ENCODE measurements at regions not wholly inside any gene's neighbourhood (a gene's known extent, or its start where the extent isn't known, plus 50 kb on each side); places are given as distances from the start of the nearest gene placed in this dataset.

GRCh38 chr6:40973304-40973703 lies 65.7 kb downstream of the UNC5CL start:
- Histone ChIP-seq H3K36me3 (ENCODE audit: control insufficient read depth in 1 of 2, insufficient read depth in 2 of 2, low read length in 2 of 2) (no peaks in the 10 kb centered on the region), H3K27ac (ENCODE audit: low read depth, low read length) (no peak overlapping the region), H3K9me3 (ENCODE audit: control insufficient read depth in 1 of 2, low read length in 2 of 2) (no peaks in the 10 kb centered on the region), H3K4me1 (ENCODE audit: control insufficient read depth in 1 of 2, insufficient read depth in 2 of 2, low read length in 2 of 2) (no peaks in the 10 kb centered on the region), H3K4me3 (ENCODE audit: low read depth in 1 of 2, low read length in 2 of 2) (no peak overlapping the region), H3K9ac (ENCODE audit: low read depth in 1 of 2, low read length in 2 of 2) (no peak overlapping the region), H3K27me3 (ENCODE audit: control insufficient read depth in 1 of 2, insufficient read depth in 2 of 2, low read length in 2 of 2) (peaks cover 0 to 9% of the 10 kb centered on the region in 2 donors)

DNA sequence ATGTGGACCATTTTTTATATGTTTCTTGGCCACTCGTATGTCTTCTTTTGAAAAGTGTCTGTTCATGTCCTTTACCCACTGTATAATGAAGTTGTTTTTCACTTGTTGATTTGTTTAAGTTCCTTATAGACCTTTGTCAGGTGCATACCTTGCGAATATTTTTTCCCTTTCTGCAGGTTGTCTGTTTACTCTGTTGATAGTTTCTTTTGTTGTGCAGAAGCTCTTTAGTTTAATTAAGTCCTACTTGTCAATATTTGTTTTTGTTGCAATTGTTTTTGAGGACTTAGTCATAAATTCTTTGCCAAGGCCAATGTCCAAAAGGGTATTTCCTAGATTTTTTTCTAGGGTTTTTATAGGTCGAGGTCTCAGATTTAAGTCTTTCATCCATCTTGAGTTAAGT lies 66.2 kb downstream of the UNC5CL start:
- no peaks in the 10 kb centered on the region for H3K36me3 ChIP-seq (ENCODE audit: control insufficient read depth in 1 of 2, insufficient read depth in 2 of 2, low read length in 2 of 2)
- no peak overlapping the region for H3K4me3 ChIP-seq (ENCODE audit: low read depth in 1 of 2, low read length in 2 of 2)
- H3K9ac ChIP-seq (ENCODE audit: low read depth in 1 of 2, low read length in 2 of 2): no peak overlapping the region
- no peaks in the 10 kb centered on the region for H3K4me1 ChIP-seq (ENCODE audit: control insufficient read depth in 1 of 2, insufficient read depth in 2 of 2, low read length in 2 of 2)
- H3K27me3 ChIP-seq (ENCODE audit: control insufficient read depth in 1 of 2, insufficient read depth in 2 of 2, low read length in 2 of 2): peaks cover 0 to 9% of the 10 kb centered on the region in 2 donors
- no peak overlapping the region for H3K27ac ChIP-seq (ENCODE audit: low read depth, low read length)
- no peaks in the 10 kb centered on the region for H3K9me3 ChIP-seq (ENCODE audit: control insufficient read depth in 1 of 2, low read length in 2 of 2)

DNA sequence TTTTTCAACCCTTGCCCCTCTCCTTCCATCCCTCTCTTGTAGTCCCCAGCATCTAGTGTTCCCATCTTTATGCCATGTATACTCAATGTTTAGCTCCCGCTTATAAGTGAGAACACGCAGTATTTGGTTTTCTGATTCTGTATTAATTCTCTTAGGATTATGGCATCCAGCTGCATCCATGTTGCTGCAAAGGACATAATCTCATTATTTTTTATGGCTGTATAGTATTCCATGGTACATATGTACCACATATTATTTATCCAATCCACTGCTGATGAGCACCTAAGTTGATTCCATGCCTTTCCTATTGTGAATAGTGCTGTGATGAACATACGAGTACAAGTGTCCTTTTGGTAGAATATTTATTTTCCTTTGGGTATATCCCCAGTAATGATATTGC lies 66.8 kb downstream of the UNC5CL start:
- Histone ChIP-seq H3K27ac (ENCODE audit: low read depth, low read length) (no peak overlapping the region), H3K4me1 (ENCODE audit: control insufficient read depth in 1 of 2, insufficient read depth in 2 of 2, low read length in 2 of 2) (no peaks in the 10 kb centered on the region), H3K9ac (ENCODE audit: low read depth in 1 of 2, low read length in 2 of 2) (no peak overlapping the region), H3K27me3 (ENCODE audit: control insufficient read depth in 1 of 2, insufficient read depth in 2 of 2, low read length in 2 of 2) (peaks cover 0 to 6% of the 10 kb centered on the region in 2 donors), H3K36me3 (ENCODE audit: control insufficient read depth in 1 of 2, insufficient read depth in 2 of 2, low read length in 2 of 2) (no peaks in the 10 kb centered on the region), H3K4me3 (ENCODE audit: low read depth in 1 of 2, low read length in 2 of 2) (no peak overlapping the region), H3K9me3 (ENCODE audit: control insufficient read depth in 1 of 2, low read length in 2 of 2) (no peaks in the 10 kb centered on the region)

- H3K4me1 ChIP-seq (ENCODE audit: control insufficient read depth in 1 of 2, insufficient read depth in 2 of 2, low read length in 2 of 2): no peaks in the 10 kb centered on the region
- H3K9ac ChIP-seq (ENCODE audit: low read depth in 1 of 2, low read length in 2 of 2): no peak overlapping the region
- H3K4me3 ChIP-seq (ENCODE audit: low read depth in 1 of 2, low read length in 2 of 2): no peak overlapping the region
- no peaks in the 10 kb centered on the region for H3K27me3 ChIP-seq (ENCODE audit: control insufficient read depth in 1 of 2, insufficient read depth in 2 of 2, low read length in 2 of 2)
- H3K36me3 ChIP-seq (ENCODE audit: control insufficient read depth in 1 of 2, insufficient read depth in 2 of 2, low read length in 2 of 2): no peaks in the 10 kb centered on the region
- no peak overlapping the region for H3K27ac ChIP-seq (ENCODE audit: low read depth, low read length)
- no peaks in the 10 kb centered on the region for H3K9me3 ChIP-seq (ENCODE audit: control insufficient read depth in 1 of 2, low read length in 2 of 2)
These were observed 70.3 kb downstream of the UNC5CL start for GRCh38 chr6:40968620-40969164.

- Histone ChIP-seq H3K4me1 (ENCODE audit: control insufficient read depth in 1 of 2, insufficient read depth in 2 of 2, low read length in 2 of 2) (peaks cover 0 to 5% of the 10 kb centered on the region in 2 donors), H3K27ac (ENCODE audit: low read depth, low read length) (no peak overlapping the region), H3K36me3 (ENCODE audit: control insufficient read depth in 1 of 2, insufficient read depth in 2 of 2, low read length in 2 of 2) (no peaks in the 10 kb centered on the region), H3K4me3 (ENCODE audit: low read depth in 1 of 2, low read length in 2 of 2) (no peak overlapping the region), H3K9me3 (ENCODE audit: control insufficient read depth in 1 of 2, low read length in 2 of 2) (no peaks in the 10 kb centered on the region), H3K9ac (ENCODE audit: low read depth in 1 of 2, low read length in 2 of 2) (no peak overlapping the region), H3K27me3 (ENCODE audit: control insufficient read depth in 1 of 2, insufficient read depth in 2 of 2, low read length in 2 of 2) (no peaks in the 10 kb centered on the region)
These were observed 72.2 kb downstream of the UNC5CL start for GRCh38 chr6:40966860-40967259.

- Histone ChIP-seq H3K4me3 (ENCODE audit: low read depth in 1 of 2, low read length in 2 of 2) (no peak overlapping the region), H3K27me3 (ENCODE audit: control insufficient read depth in 1 of 2, insufficient read depth in 2 of 2, low read length in 2 of 2) (no peaks in the 10 kb centered on the region), H3K27ac (ENCODE audit: low read depth, low read length) (no peak overlapping the region), H3K4me1 (ENCODE audit: control insufficient read depth in 1 of 2, insufficient read depth in 2 of 2, low read length in 2 of 2) (peaks cover 0 to 5% of the 10 kb centered on the region in 2 donors), H3K9me3 (ENCODE audit: control insufficient read depth in 1 of 2, low read length in 2 of 2) (no peaks in the 10 kb centered on the region), H3K36me3 (ENCODE audit: control insufficient read depth in 1 of 2, insufficient read depth in 2 of 2, low read length in 2 of 2) (no peaks in the 10 kb centered on the region), H3K9ac (ENCODE audit: low read depth in 1 of 2, low read length in 2 of 2) (no peak overlapping the region)
These were observed 74.0 kb downstream of the UNC5CL start for GRCh38 chr6:40965046-40965445.

DNA sequence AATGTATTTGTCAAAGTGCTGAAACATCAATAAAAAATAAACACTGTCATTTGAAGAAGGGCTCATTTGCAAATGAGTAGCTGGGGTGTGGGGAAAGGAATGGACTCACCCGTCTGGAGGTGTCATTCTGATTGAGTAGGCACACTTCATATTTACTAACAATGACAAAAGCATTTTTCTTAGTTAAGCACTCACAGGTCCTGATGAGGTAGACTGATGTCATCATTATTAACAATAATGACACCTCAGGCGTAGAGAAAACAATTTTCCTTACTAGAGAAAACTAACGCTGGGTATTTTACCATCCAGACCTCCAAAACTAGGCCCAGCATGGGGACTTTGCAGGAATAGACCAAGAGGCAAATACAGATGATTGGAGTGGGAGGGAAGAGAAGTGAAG lies 76.0 kb downstream of the UNC5CL start:
- Histone ChIP-seq H3K4me3 (ENCODE audit: low read depth in 1 of 2, low read length in 2 of 2) (no peak overlapping the region), H3K36me3 (ENCODE audit: control insufficient read depth in 1 of 2, insufficient read depth in 2 of 2, low read length in 2 of 2) (no peaks in the 10 kb centered on the region), H3K9me3 (ENCODE audit: control insufficient read depth in 1 of 2, low read length in 2 of 2) (no peaks in the 10 kb centered on the region), H3K9ac (ENCODE audit: low read depth in 1 of 2, low read length in 2 of 2) (no peak overlapping the region), H3K4me1 (ENCODE audit: control insufficient read depth in 1 of 2, insufficient read depth in 2 of 2, low read length in 2 of 2) (peaks cover 0 to 8% of the 10 kb centered on the region in 2 donors), H3K27ac (ENCODE audit: low read depth, low read length) (no peak overlapping the region), H3K27me3 (ENCODE audit: control insufficient read depth in 1 of 2, insufficient read depth in 2 of 2, low read length in 2 of 2) (no peaks in the 10 kb centered on the region)

DNA sequence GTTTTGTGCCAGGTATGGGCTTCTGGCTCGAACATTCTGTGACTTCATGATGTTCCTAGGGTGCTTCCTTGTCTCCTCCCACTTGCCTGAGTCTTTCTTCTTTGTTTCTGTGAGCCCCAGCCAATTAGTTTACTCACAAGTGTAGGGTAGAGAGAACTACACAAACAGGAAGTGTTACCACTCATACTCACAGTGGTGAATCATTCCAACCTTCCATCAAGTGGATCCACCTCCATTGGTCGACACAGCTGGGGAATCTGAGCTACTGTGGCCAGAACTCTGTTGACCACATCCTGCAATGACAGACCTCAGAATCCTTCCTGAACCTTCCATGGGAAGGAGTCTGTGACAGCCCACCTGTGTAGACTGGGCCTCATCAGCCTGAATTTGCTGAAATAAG lies 76.8 kb downstream of the UNC5CL start:
- no peaks in the 10 kb centered on the region for H3K27me3 ChIP-seq (ENCODE audit: control insufficient read depth in 1 of 2, insufficient read depth in 2 of 2, low read length in 2 of 2)
- H3K4me3 ChIP-seq (ENCODE audit: low read depth in 1 of 2, low read length in 2 of 2): no peak overlapping the region
- peaks cover 0 to 12% of the 10 kb centered on the region in 2 donors for H3K4me1 ChIP-seq (ENCODE audit: control insufficient read depth in 1 of 2, insufficient read depth in 2 of 2, low read length in 2 of 2)
- no peaks in the 10 kb centered on the region for H3K9me3 ChIP-seq (ENCODE audit: control insufficient read depth in 1 of 2, low read length in 2 of 2)
- no peak overlapping the region for H3K9ac ChIP-seq (ENCODE audit: low read depth in 1 of 2, low read length in 2 of 2)
- H3K27ac ChIP-seq (ENCODE audit: low read depth, low read length): no peak overlapping the region
- H3K36me3 ChIP-seq (ENCODE audit: control insufficient read depth in 1 of 2, insufficient read depth in 2 of 2, low read length in 2 of 2): no peaks in the 10 kb centered on the region

- Histone ChIP-seq H3K9me3 (ENCODE audit: control insufficient read depth in 1 of 2, low read length in 2 of 2) (no peaks in the 10 kb centered on the region), H3K4me3 (ENCODE audit: low read depth in 1 of 2, low read length in 2 of 2) (no peak overlapping the region), H3K27ac (ENCODE audit: low read depth, low read length) (no peak overlapping the region), H3K27me3 (ENCODE audit: control insufficient read depth in 1 of 2, insufficient read depth in 2 of 2, low read length in 2 of 2) (no peaks in the 10 kb centered on the region), H3K9ac (ENCODE audit: low read depth in 1 of 2, low read length in 2 of 2) (no peak overlapping the region), H3K36me3 (ENCODE audit: control insufficient read depth in 1 of 2, insufficient read depth in 2 of 2, low read length in 2 of 2) (no peaks in the 10 kb centered on the region), H3K4me1 (ENCODE audit: control insufficient read depth in 1 of 2, insufficient read depth in 2 of 2, low read length in 2 of 2) (peaks cover 0 to 12% of the 10 kb centered on the region in 2 donors)
These were observed 77.2 kb downstream of the UNC5CL start for GRCh38 chr6:40961831-40962230.

DNA sequence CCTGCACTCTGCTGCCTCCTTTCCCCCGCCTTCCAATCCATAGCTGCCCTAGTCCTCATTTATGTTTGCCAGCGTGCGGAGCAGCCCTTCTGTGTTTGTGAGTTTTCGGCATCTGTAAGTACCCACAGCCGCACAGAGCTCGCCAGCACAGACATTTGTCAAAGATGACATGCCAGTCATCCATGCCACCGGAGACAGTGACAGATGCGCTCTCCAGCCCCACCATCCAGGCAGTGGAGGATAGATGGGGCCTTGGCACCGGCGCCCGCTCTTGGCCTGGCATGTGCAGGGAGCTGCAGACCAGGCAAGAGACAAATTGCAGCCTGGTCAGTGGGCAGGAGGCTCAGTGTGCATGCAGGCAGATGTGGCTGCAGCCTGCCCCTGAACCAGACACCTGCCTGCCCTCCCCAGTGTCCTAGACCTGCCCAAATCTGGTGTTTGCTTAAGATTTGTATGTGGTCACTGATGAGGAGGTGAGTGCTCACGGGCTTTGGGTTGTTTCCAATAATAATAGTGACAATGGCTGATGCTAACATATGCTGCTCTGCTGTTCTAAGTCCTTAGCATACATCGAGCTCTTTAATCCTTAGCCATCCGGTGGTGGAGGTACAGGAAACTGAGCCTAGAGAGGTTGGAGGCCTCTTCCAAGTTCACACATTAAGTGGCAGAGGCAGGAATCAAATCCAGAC lies 78.1 kb downstream of the UNC5CL start:
- no peaks in the 10 kb centered on the region for H3K27me3 ChIP-seq (ENCODE audit: control insufficient read depth in 1 of 2, insufficient read depth in 2 of 2, low read length in 2 of 2)
- H3K27ac ChIP-seq (ENCODE audit: low read depth, low read length): no peak overlapping the region
- H3K36me3 ChIP-seq (ENCODE audit: control insufficient read depth in 1 of 2, insufficient read depth in 2 of 2, low read length in 2 of 2): no peaks in the 10 kb centered on the region
- H3K9me3 ChIP-seq (ENCODE audit: control insufficient read depth in 1 of 2, low read length in 2 of 2): no peaks in the 10 kb centered on the region
- peaks cover 0 to 12% of the 10 kb centered on the region in 2 donors for H3K4me1 ChIP-seq (ENCODE audit: control insufficient read depth in 1 of 2, insufficient read depth in 2 of 2, low read length in 2 of 2)
- no peak overlapping the region for H3K9ac ChIP-seq (ENCODE audit: low read depth in 1 of 2, low read length in 2 of 2)
- no peak overlapping the region for H3K4me3 ChIP-seq (ENCODE audit: low read depth in 1 of 2, low read length in 2 of 2)

All from duodenal mucosa (tissue), 2 donors.